HepG2 (cell line): ENCODE measurements at regions not wholly inside any gene's neighbourhood (a gene's known extent, or its start where the extent isn't known, plus 50 kb on each side); places are given as distances from the start of the nearest gene placed in this dataset.

Source experiments
- CTCF ChIP-seq: sonication (generic); formaldehyde crosslinking; IDR thresholded peaks from 2 replicates; pipeline ENCODE4 v1.5.0; 2020; ENCODE audit warnings: mild to moderate bottlenecking, missing genetic modification reagents, moderate library complexity
- ELF1 ChIP-seq: sonication (generic); formaldehyde crosslinking; IDR thresholded peaks from 2 replicates; pipeline ENCODE4 v1.4.0; 2020; ENCODE audit warnings: missing genetic modification reagents
- ERF ChIP-seq: IDR thresholded peaks from 2 replicates; pipeline ENCODE4 v1.6.1; 2018; ENCODE audit warnings: missing biosample characterization, missing genetic modification reagents
- ETV6 ChIP-seq: sonication (generic); formaldehyde crosslinking; conservative IDR thresholded peaks from 2 replicates; pipeline ENCODE4 v1.4.0; 2020; ENCODE audit warnings: missing genetic modification reagents
- GRHL1 ChIP-seq: sonication (generic); formaldehyde crosslinking; conservative IDR thresholded peaks from 2 replicates; pipeline ENCODE4 v1.8.0; 2022; ENCODE audit warnings: missing genetic modification reagents
- HDAC6 ChIP-seq: fragments of 200-600 bp; sonication (generic); IDR thresholded peaks from 2 replicates; pipeline ENCODE4 v1.7.0; 2017; ENCODE audit warnings: mild to moderate bottlenecking, antibody characterized with exemption, low read length, low read depth
- IKZF4 ChIP-seq: sonication (generic); formaldehyde crosslinking; IDR thresholded peaks from 2 replicates; pipeline ENCODE4 v1.5.1; 2020; ENCODE audit warnings: borderline replicate concordance, mild to moderate bottlenecking, low read depth, missing genetic modification reagents; ENCODE audit errors: not compliant biosample characterization
- LCORL ChIP-seq, 2 experiments: fragments of 450-650 bp in 1 of 2; sonication (generic) in 1 of 2; formaldehyde crosslinking in 1 of 2; IDR thresholded peaks; 2 replicates each; pipeline versions ENCODE4 v1.5.0 to v1.6.1; 2017 to 2020; ENCODE audit warnings: antibody characterized with exemption in 1 of 2, missing genetic modification reagents in 1 of 2
- NFKBIZ ChIP-seq: IDR thresholded peaks from 2 replicates; pipeline ENCODE4 v1.6.1; 2018; ENCODE audit warnings: missing genetic modification reagents, missing compliant biosample characterization
- POLR2AphosphoS5 ChIP-seq: IDR thresholded peaks from 2 replicates; pipeline ENCODE4 v1.6.1; 2012; ENCODE audit warnings: low read depth, low read length
- RBM39 ChIP-seq: fragments of 200-400 bp; formaldehyde crosslinking; IDR thresholded peaks from one replicate; pipeline ENCODE4 v1.6.1; 2018; ENCODE audit warnings: antibody characterized with exemption, mild to moderate bottlenecking, low read depth, low read length; ENCODE audit not compliant: poor library complexity, severe bottlenecking
- SP4 ChIP-seq: sonication (generic); formaldehyde crosslinking; IDR thresholded peaks from 2 replicates; pipeline ENCODE4 v1.8.1; 2023; ENCODE audit warnings: mild to moderate bottlenecking, missing genetic modification reagents
- ZNF207 ChIP-seq: fragments of 450-650 bp; IDR thresholded peaks from 2 replicates; pipeline ENCODE4 v1.6.1; 2016; ENCODE audit warnings: antibody characterized with exemption, borderline replicate concordance
- ZNF282 ChIP-seq: fragments of 450-650 bp; IDR thresholded peaks from 2 replicates; pipeline ENCODE4 v1.6.1; 2018; ENCODE audit not compliant: partially characterized antibody

GRCh38 chr4:28675582-28675981 is 1814.9 kb downstream of the STIM2 start:
- no peak for TF ChIP-seq SP4 (CRISPR knock-in tag)
- no peak for TF ChIP-seq ERF (CRISPR knock-in tag)
- no peak for TF ChIP-seq GRHL1
- no peak for TF ChIP-seq ELF1
- TF ChIP-seq ZNF207, result no peak
- no peak for TF ChIP-seq CTCF (CRISPR knock-in tag)
- TF ChIP-seq ETV6 (CRISPR knock-in tag), result no peak
- no peak for TF ChIP-seq IKZF4 (CRISPR knock-in tag)
- TF ChIP-seq RBM39, result no peak
- no peak for TF ChIP-seq NFKBIZ (CRISPR knock-in tag)
- no peak for TF ChIP-seq LCORL (IDR thresholded peaks at IDR 0.05)
- TF ChIP-seq LCORL (CRISPR knock-in tag; IDR thresholded peaks at IDR 0.05), result no peak
- no peak for TF ChIP-seq POLR2AphosphoS5
- no peak for TF ChIP-seq ZNF282
- no peak for TF ChIP-seq HDAC6
